ENCODE measurements at regions not wholly inside any gene's neighbourhood (a gene's known extent, or its start where the extent isn't known, plus 50 kb on each side); places are given as distances from the start of the nearest gene placed in this dataset.

- Histone ChIP-seq H3K27me3 (replicated peaks; ENCODE audit: insufficient read depth) (no peaks in the 10 kb centered on the region), H3K4me3 (no peak overlapping the region), H3K27ac (no peak overlapping the region), H3K36me3 (no peaks in the 10 kb centered on the region), H3K9me3 (no peaks in the 10 kb centered on the region), H3K4me1 (ENCODE audit: control insufficient read depth in 1 of 2, low read depth in 2 of 2) (no peaks in the 10 kb centered on the region)
- no peak for ATAC-seq (ENCODE audit: insufficient number of reproducible peaks, low FRiP score, low read depth)
- TF ChIP-seq CTCF (IDR thresholded peaks at IDR 0.05), result no peak
- DNase-seq (ENCODE audit: low spot score), result no peak
Measured at GRCh38 chr6:123747515-123747914, 56.1 kb upstream of the NKAIN2 start.

- H3K4me3 ChIP-seq, result no peak overlapping the region
- H3K27ac ChIP-seq, result no peak overlapping the region
- H3K36me3 ChIP-seq, result no peaks in the 10 kb centered on the region
- no peaks in the 10 kb centered on the region for H3K4me1 ChIP-seq (ENCODE audit: control insufficient read depth in 1 of 2, low read depth in 2 of 2)
- no peak for ATAC-seq (ENCODE audit: insufficient number of reproducible peaks, low FRiP score, low read depth)
- TF ChIP-seq CTCF (IDR thresholded peaks at IDR 0.05), result no peak
- no peaks in the 10 kb centered on the region for H3K27me3 ChIP-seq (replicated peaks; ENCODE audit: insufficient read depth)
- no peak for DNase-seq (ENCODE audit: low spot score)
- H3K9me3 ChIP-seq, result no peaks in the 10 kb centered on the region
Measured at GRCh38 chr6:123745895-123746294, 57.8 kb upstream of the NKAIN2 start.

- Histone ChIP-seq H3K4me3 (no peak overlapping the region), H3K36me3 (no peaks in the 10 kb centered on the region), H3K27ac (no peak overlapping the region), H3K27me3 (replicated peaks; ENCODE audit: insufficient read depth) (no peaks in the 10 kb centered on the region), H3K9me3 (no peaks in the 10 kb centered on the region), H3K4me1 (ENCODE audit: control insufficient read depth in 1 of 2, low read depth in 2 of 2) (no peaks in the 10 kb centered on the region)
- ATAC-seq (ENCODE audit: insufficient number of reproducible peaks, low FRiP score, low read depth), result no peak
- no peak for TF ChIP-seq CTCF (IDR thresholded peaks at IDR 0.05)
- DNase-seq (ENCODE audit: low spot score), result no peak
Measured at GRCh38 chr6:123744840-123745239, 58.8 kb upstream of the NKAIN2 start.

GRCh38 chr6:123742626-123743025 lies 61.0 kb upstream of the NKAIN2 start:
- Histone ChIP-seq H3K4me1 (ENCODE audit: control insufficient read depth in 1 of 2, low read depth in 2 of 2) (no peaks in the 10 kb centered on the region), H3K36me3 (no peaks in the 10 kb centered on the region), H3K27ac (no peak overlapping the region), H3K4me3 (no peak overlapping the region), H3K27me3 (replicated peaks; ENCODE audit: insufficient read depth) (no peaks in the 10 kb centered on the region), H3K9me3 (no peaks in the 10 kb centered on the region)
- no peak for TF ChIP-seq CTCF (IDR thresholded peaks at IDR 0.05)
- DNase-seq (ENCODE audit: low spot score), result no peak
- no peak for ATAC-seq (ENCODE audit: insufficient number of reproducible peaks, low FRiP score, low read depth)

- Histone ChIP-seq H3K4me1 (ENCODE audit: control insufficient read depth in 1 of 2, low read depth in 2 of 2) (no peaks in the 10 kb centered on the region), H3K4me3 (no peak overlapping the region), H3K27ac (no peak overlapping the region), H3K9me3 (no peaks in the 10 kb centered on the region), H3K36me3 (no peaks in the 10 kb centered on the region), H3K27me3 (replicated peaks; ENCODE audit: insufficient read depth) (no peaks in the 10 kb centered on the region)
- ATAC-seq (ENCODE audit: insufficient number of reproducible peaks, low FRiP score, low read depth) (no peak), DNase-seq (ENCODE audit: low spot score) (no peak)
- TF ChIP-seq CTCF (IDR thresholded peaks at IDR 0.05), result no peak
Measured at GRCh38 chr6:123733180-123733579, 70.5 kb upstream of the NKAIN2 start.
